Liver (tissue), 8 donors: ENCODE measurements at regions not wholly inside any gene's neighbourhood (a gene's known extent, or its start where the extent isn't known, plus 50 kb on each side); places are given as distances from the start of the nearest gene placed in this dataset.

ENCODE experiments used
- DNase-seq: peaks from one replicate; pipeline ENCODE4 v3.0.0-alpha.2; 2017; ENCODE audit warnings: low spot score
- H3K27ac ChIP-seq, 2 donors: one replicate each; pipeline ENCODE4 v1.7.0; 2013; ENCODE audit warnings: inconsistent platforms in 2 of 2, low read length in 2 of 2, control low read depth in 1 of 2, low read depth in 1 of 2, mild to moderate bottlenecking in 1 of 2
- H3K27me3 ChIP-seq, 4 donors: one replicate each; pipeline versions ENCODE4 v1.6.1 to v1.7.0; 2013; ENCODE audit warnings: low read length in 3 of 4, inconsistent platforms in 1 of 4, mild to moderate bottlenecking in 1 of 4, moderate library complexity in 1 of 4; ENCODE audit not compliant: control insufficient read depth in 4 of 4, insufficient read depth in 4 of 4
- H3K36me3 ChIP-seq, 4 donors: one replicate each; pipeline versions ENCODE4 v1.6.1 to v1.7.0; 2013; ENCODE audit warnings: low read length in 3 of 4, mild to moderate bottlenecking in 3 of 4, low read depth in 1 of 4, moderate library complexity in 1 of 4; ENCODE audit not compliant: control insufficient read depth in 4 of 4, insufficient read depth in 3 of 4
- H3K4me1 ChIP-seq, 4 donors: one replicate each; pipeline versions ENCODE4 v1.6.1 to v1.7.0; 2013; ENCODE audit warnings: low read length in 3 of 4, mild to moderate bottlenecking in 3 of 4, moderate library complexity in 1 of 4; ENCODE audit not compliant: control insufficient read depth in 4 of 4, insufficient read depth in 4 of 4
- H3K4me3 ChIP-seq, 3 donors: one replicate each; pipeline versions ENCODE4 v1.6.1 to v1.7.0; 2013; ENCODE audit warnings: low read length in 3 of 3, control low read depth in 1 of 3, low read depth in 1 of 3, mild to moderate bottlenecking in 1 of 3
- H3K9ac ChIP-seq, 2 donors: one replicate each; pipeline ENCODE4 v1.7.0; 2013; ENCODE audit warnings: low read length in 2 of 2, mild to moderate bottlenecking in 2 of 2, moderate library complexity in 2 of 2, control low read depth in 1 of 2, low read depth in 1 of 2
- H3K9me3 ChIP-seq, 4 donors: one replicate each; pipeline versions ENCODE4 v1.6.1 to v1.7.0; 2013; ENCODE audit warnings: low read length in 3 of 4; ENCODE audit not compliant: control insufficient read depth in 4 of 4
- ATF3 ChIP-seq: IDR thresholded peaks from 2 replicates; pipeline ENCODE4 v1.6.1; 2016; ENCODE audit warnings: antibody characterized with exemption
- EGR1 ChIP-seq, 2 donors: IDR thresholded peaks; 2 replicates each; pipeline ENCODE4 v1.6.1; 2016 to 2018; ENCODE audit warnings: antibody characterized with exemption in 2 of 2, low read depth in 2 of 2
- FOXA1 ChIP-seq: IDR thresholded peaks from 2 replicates; pipeline ENCODE4 v1.6.1; 2016; ENCODE audit warnings: antibody characterized with exemption
- FOXA2 ChIP-seq: IDR thresholded peaks from 2 replicates; pipeline ENCODE4 v1.6.1; 2016; ENCODE audit warnings: antibody characterized with exemption
- GABPA ChIP-seq, 2 donors: IDR thresholded peaks in 1 of 2; conservative IDR thresholded peaks in 1 of 2; 2 replicates each; pipeline ENCODE4 v1.6.1; 2016; ENCODE audit warnings: antibody characterized with exemption in 2 of 2, mild to moderate bottlenecking in 1 of 2, moderate library complexity in 1 of 2
- HNF4A ChIP-seq, 2 donors: conservative IDR thresholded peaks; 2 replicates each; pipeline ENCODE4 v1.6.1; 2016; ENCODE audit warnings: antibody characterized with exemption in 2 of 2, mild to moderate bottlenecking in 2 of 2
- HNF4G ChIP-seq: IDR thresholded peaks from 2 replicates; pipeline ENCODE4 v1.6.1; 2016; ENCODE audit warnings: antibody characterized with exemption
- JUND ChIP-seq, 2 donors: IDR thresholded peaks; 2 replicates each; pipeline ENCODE4 v1.6.1; 2016; ENCODE audit warnings: antibody characterized with exemption in 2 of 2
- MAX ChIP-seq: IDR thresholded peaks from 2 replicates; pipeline ENCODE4 v1.6.1; 2016; ENCODE audit warnings: antibody characterized with exemption
- NR2F2 ChIP-seq: IDR thresholded peaks from 2 replicates; pipeline ENCODE4 v1.6.1; 2016; ENCODE audit warnings: antibody characterized with exemption
- RAD21 ChIP-seq, 2 donors: IDR thresholded peaks; 2 replicates each; pipeline ENCODE4 v1.6.1; 2016; ENCODE audit warnings: antibody characterized with exemption in 2 of 2, mild to moderate bottlenecking in 2 of 2
- REST ChIP-seq: IDR thresholded peaks from 2 replicates; pipeline ENCODE4 v1.6.1; 2016; ENCODE audit warnings: antibody characterized with exemption, mild to moderate bottlenecking
- RXRA ChIP-seq, 2 donors: IDR thresholded peaks; 2 replicates each; pipeline ENCODE4 v1.6.1; 2017 to 2018; ENCODE audit warnings: antibody characterized with exemption in 2 of 2, mild to moderate bottlenecking in 1 of 2
- SP1 ChIP-seq: IDR thresholded peaks from 2 replicates; pipeline ENCODE4 v1.6.1; 2018; ENCODE audit warnings: antibody characterized with exemption, mild to moderate bottlenecking
- TAF1 ChIP-seq: conservative IDR thresholded peaks from 2 replicates; pipeline ENCODE4 v1.6.1; 2016; ENCODE audit warnings: antibody characterized with exemption, mild to moderate bottlenecking
- YY1 ChIP-seq: IDR thresholded peaks from 2 replicates; pipeline ENCODE4 v1.6.1; 2016; ENCODE audit warnings: antibody characterized with exemption, mild to moderate bottlenecking
- WGBS: extraction: QIAGEN DNeasy Blood & Tissue Kit; methylation state at CpG from one replicate; pipeline ENCODE4 v1.1.7; 2013; 5-methylcytosine and 5-hydroxymethylcytosine counted together
- TF ChIP-seq, protein P1 (sequence below): IDR thresholded peaks from 2 replicates; pipeline ENCODE4 v1.6.1; 2016; ENCODE audit warnings: antibody characterized with exemption
- TF ChIP-seq, protein P2 (sequence below): fragments of 150-350 bp; IDR thresholded peaks from 2 replicates; pipeline ENCODE4 v1.5.1; 2017; ENCODE audit warnings: improper control_type of control experiment, low read depth, low read length; ENCODE audit not compliant: missing input control
- donor health status: healthy.
- donor health status: healthy.
- donor health status: healthy.
- donor health status: healthy.
- donor health status: healthy.

DNA sequence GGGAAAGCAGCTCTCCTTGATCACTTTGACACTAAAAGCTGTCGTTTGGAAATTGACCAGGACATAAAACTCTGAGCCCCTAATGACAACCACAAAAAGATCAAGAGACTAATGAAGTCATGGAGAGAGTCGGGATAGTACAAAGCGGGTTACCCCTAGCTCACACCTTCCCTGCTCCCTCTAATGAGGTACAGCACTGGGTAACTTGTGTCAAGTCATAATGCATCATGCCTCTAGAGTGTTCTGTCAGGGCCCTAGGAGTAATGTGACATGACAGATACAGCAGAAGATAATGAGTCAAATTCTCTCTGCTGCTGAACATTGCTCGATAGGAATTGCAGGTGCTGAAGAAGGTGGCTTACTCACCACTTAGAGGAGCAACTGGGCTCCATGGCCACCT lies 130.7 kb downstream of the AQP4 start:
- Histone ChIP-seq H3K9me3 (no peaks in the 10 kb centered on the region), H3K4me3 (no peak overlapping the region), H3K4me1 (no peaks in the 10 kb centered on the region), H3K9ac (no peak overlapping the region), H3K36me3 (no peaks in the 10 kb centered on the region), H3K27me3 (no peaks in the 10 kb centered on the region), H3K27ac (no peak overlapping the region)
- no peak for DNase-seq
- WGBS = 87% methylated on average over 4 of the region's 4 CpGs
- no peak for TF ChIP-seq MAX
- TF ChIP-seq FOXA1 = no peak
- no peak for TF ChIP-seq RXRA (IDR thresholded peaks at IDR 0.05)
- TF ChIP-seq HNF4A (conservative IDR thresholded peaks at IDR 0.05) = no peak
- TF ChIP-seq JUND (IDR thresholded peaks at IDR 0.05) = no peak
- TF ChIP-seq, protein P1, sequence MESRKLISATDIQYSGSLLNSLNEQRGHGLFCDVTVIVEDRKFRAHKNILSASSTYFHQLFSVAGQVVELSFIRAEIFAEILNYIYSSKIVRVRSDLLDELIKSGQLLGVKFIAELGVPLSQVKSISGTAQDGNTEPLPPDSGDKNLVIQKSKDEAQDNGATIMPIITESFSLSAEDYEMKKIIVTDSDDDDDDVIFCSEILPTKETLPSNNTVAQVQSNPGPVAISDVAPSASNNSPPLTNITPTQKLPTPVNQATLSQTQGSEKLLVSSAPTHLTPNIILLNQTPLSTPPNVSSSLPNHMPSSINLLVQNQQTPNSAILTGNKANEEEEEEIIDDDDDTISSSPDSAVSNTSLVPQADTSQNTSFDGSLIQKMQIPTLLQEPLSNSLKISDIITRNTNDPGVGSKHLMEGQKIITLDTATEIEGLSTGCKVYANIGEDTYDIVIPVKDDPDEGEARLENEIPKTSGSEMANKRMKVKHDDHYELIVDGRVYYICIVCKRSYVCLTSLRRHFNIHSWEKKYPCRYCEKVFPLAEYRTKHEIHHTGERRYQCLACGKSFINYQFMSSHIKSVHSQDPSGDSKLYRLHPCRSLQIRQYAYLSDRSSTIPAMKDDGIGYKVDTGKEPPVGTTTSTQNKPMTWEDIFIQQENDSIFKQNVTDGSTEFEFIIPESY = no peak
- no peak for TF ChIP-seq TAF1
- TF ChIP-seq NR2F2 = no peak
- no peak for TF ChIP-seq GABPA (IDR thresholded peaks at IDR 0.05 in 1 of 2, conservative IDR thresholded peaks at IDR 0.05 in 1 of 2)
- no peak for TF ChIP-seq ATF3
- TF ChIP-seq, protein P2, sequence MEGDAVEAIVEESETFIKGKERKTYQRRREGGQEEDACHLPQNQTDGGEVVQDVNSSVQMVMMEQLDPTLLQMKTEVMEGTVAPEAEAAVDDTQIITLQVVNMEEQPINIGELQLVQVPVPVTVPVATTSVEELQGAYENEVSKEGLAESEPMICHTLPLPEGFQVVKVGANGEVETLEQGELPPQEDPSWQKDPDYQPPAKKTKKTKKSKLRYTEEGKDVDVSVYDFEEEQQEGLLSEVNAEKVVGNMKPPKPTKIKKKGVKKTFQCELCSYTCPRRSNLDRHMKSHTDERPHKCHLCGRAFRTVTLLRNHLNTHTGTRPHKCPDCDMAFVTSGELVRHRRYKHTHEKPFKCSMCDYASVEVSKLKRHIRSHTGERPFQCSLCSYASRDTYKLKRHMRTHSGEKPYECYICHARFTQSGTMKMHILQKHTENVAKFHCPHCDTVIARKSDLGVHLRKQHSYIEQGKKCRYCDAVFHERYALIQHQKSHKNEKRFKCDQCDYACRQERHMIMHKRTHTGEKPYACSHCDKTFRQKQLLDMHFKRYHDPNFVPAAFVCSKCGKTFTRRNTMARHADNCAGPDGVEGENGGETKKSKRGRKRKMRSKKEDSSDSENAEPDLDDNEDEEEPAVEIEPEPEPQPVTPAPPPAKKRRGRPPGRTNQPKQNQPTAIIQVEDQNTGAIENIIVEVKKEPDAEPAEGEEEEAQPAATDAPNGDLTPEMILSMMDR = no peak
- TF ChIP-seq EGR1 (IDR thresholded peaks at IDR 0.05; ENCODE audit: low read depth in 2 of 2) = no peak
- TF ChIP-seq YY1 = no peak
- TF ChIP-seq SP1 = no peak
- TF ChIP-seq FOXA2 = no peak
- no peak for TF ChIP-seq RAD21 (IDR thresholded peaks at IDR 0.05)
- no peak for TF ChIP-seq REST
- no peak for TF ChIP-seq HNF4G

- DNase-seq = no peak
- TF ChIP-seq ATF3 (no peak), HNF4A (conservative IDR thresholded peaks at IDR 0.05) (no peak), NR2F2 (no peak), JUND (IDR thresholded peaks at IDR 0.05) (no peak), TAF1 (no peak)
- Histone ChIP-seq H3K4me1 (no peaks in the 10 kb centered on the region), H3K36me3 (no peaks in the 10 kb centered on the region), H3K27ac (no peak overlapping the region), H3K27me3 (no peaks in the 10 kb centered on the region), H3K9ac (no peak overlapping the region), H3K9me3 (no peaks in the 10 kb centered on the region), H3K4me3 (no peak overlapping the region)
- WGBS = 97% methylated on average over 2 of the region's 2 CpGs
These were observed 136.1 kb downstream of the AQP4 start for GRCh38 chr18:26729449-26729848.
